Spleen (tissue), 11 donors: ENCODE measurements at regions not wholly inside any gene's neighbourhood (a gene's known extent, or its start where the extent isn't known, plus 50 kb on each side); places are given as distances from the start of the nearest gene placed in this dataset.

Source experiments
- DNase-seq: peaks from one replicate; pipeline ENCODE4 v3.0.0-alpha.2; 2020
- H3K27ac ChIP-seq, 8 donors: fragments of 200-600 bp; sonication (generic) in 7 of 8; 1 replicate in 4 of 8; 2 replicates in 4 of 8; pipeline versions ENCODE4 v1.5.0 to v1.8.0; 2016 to 2021; ENCODE audit warnings: inconsistent platforms in 4 of 8, mild to moderate bottlenecking in 4 of 8, moderate library complexity in 1 of 8
- H3K27me3 ChIP-seq, 7 donors: fragments of 200-600 bp; sonication (generic) in 6 of 7; replicated peaks in 1 of 7; 1 replicate in 4 of 7; 2 replicates in 3 of 7; pipeline versions ENCODE4 v1.5.0 to v1.8.0; 2016 to 2021; ENCODE audit warnings: inconsistent platforms in 3 of 7, mild to moderate bottlenecking in 1 of 7
- H3K36me3 ChIP-seq, 6 donors: fragments of 200-600 bp; sonication (generic) in 5 of 6; 1 replicate in 4 of 6; 2 replicates in 2 of 6; pipeline versions ENCODE4 v1.5.0 to v1.8.0; 2016 to 2021; ENCODE audit warnings: inconsistent platforms in 2 of 6
- H3K4me1 ChIP-seq, 6 donors: fragments of 200-600 bp; sonication (generic) in 5 of 6; 1 replicate in 3 of 6; 2 replicates in 3 of 6; pipeline versions ENCODE4 v1.5.0 to v1.8.0; 2016 to 2021; ENCODE audit warnings: inconsistent platforms in 3 of 6
- H3K4me3 ChIP-seq, 8 donors: fragments of 200-600 bp; sonication (generic) in 7 of 8; 1 replicate in 4 of 8; 2 replicates in 4 of 8; pipeline versions ENCODE4 v1.5.0 to v1.8.0; 2016 to 2021; ENCODE audit warnings: inconsistent platforms in 4 of 8, mild to moderate bottlenecking in 4 of 8, moderate library complexity in 2 of 8
- H3K9me3 ChIP-seq, 8 donors: fragments of 200-600 bp; sonication (generic) in 7 of 8; 1 replicate in 4 of 8; 2 replicates in 4 of 8; pipeline versions ENCODE4 v1.5.0 to v1.8.0; 2016 to 2021; ENCODE audit warnings: inconsistent platforms in 4 of 8
- POLR2A ChIP-seq, 3 donors: fragments of 450-650 bp; IDR thresholded peaks; one replicate each; pipeline ENCODE4 v1.5.1; 2017; ENCODE audit warnings: antibody characterized with exemption in 3 of 3, mild to moderate bottlenecking in 1 of 3
- POLR2AphosphoS5 ChIP-seq, 3 donors: sonication (generic); formaldehyde crosslinking; IDR thresholded peaks; one replicate each; pipeline ENCODE4 v1.5.1; 2017; ENCODE audit warnings: antibody characterized with exemption in 3 of 3
- WGBS, 5 donors: extraction: QIAGEN DNeasy Blood & Tissue Kit in 3 of 5; methylation state at CpG; one replicate each; pipeline versions ENCODE4 v1.1.5 to v1.1.7; 2013 to 2018; 5-methylcytosine and 5-hydroxymethylcytosine counted together
- intact Hi-C: fragments of 100-400 bp; cut with DNase I; formaldehyde crosslinking; loops from one replicate; pipeline ENCODE4 v1.15.0; 2023; ENCODE audit warnings: low total_unique reads
- TF ChIP-seq, protein P1 (sequence below), 11 experiments: fragments of 200-600 bp in 7 of 11; fragments of 450-650 bp in 4 of 11; sonication (generic) in 4 of 11; IDR thresholded peaks in 8 of 11; conservative IDR thresholded peaks in 3 of 11; 1 replicate in 7 of 11; 2 replicates in 4 of 11; pipeline versions ENCODE4 v1.4.0 to v1.8.0; 2016 to 2021; ENCODE audit warnings: antibody characterized with exemption in 11 of 11, inconsistent platforms in 4 of 11, mild to moderate bottlenecking in 1 of 11
- donor health status: healthy with polysubstance abuse.
- donor health status: DM: no; HTN: no; CAD: no; lungs with moderate emphysema.
- donor health status: DM: no; HTN: no; CAD: no.
- donor health status: Bipolar disorder and iron deficiency.
- donor health status: healthy.
- donor health status: DM: no; HTN: no; CAD: no.
- donor health status: DM: yes; HTN: yes; CAD: no.

DNA sequence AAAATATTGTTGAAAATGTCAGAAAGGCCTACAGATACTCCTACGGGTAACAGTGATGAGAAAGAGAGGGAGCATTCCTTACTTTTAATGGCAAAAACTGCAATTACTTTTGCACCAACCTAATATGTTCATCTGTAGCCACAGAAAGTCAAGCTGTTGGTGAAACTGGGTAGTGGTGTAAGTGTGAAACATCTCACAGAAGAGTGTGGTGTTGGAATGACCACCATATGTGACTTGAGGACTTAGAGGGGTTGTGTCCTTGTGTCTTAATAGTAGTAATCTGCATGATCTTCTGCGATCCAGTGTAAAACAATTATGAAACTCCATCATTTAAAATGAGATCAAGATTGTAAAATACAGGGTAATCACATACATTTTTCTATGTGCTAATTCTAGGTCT lies 320.7 kb downstream of the ADGRL2 start:
- WGBS, 5 donors, result 90 to 97% (median 93%) methylated on average over 2 of the region's 2 CpGs
- no peak for DNase-seq
- Histone ChIP-seq H3K4me1 (no peaks in the 10 kb centered on the region), H3K4me3 (no peak overlapping the region), H3K27ac (no peak overlapping the region), H3K36me3 (no peaks in the 10 kb centered on the region), H3K9me3 (no peaks in the 10 kb centered on the region), H3K27me3 (no peaks in the 10 kb centered on the region)
- TF ChIP-seq POLR2AphosphoS5 (IDR thresholded peaks at IDR 0.05) (no peak), POLR2A (IDR thresholded peaks at IDR 0.05) (no peak)
- TF ChIP-seq, protein P1, sequence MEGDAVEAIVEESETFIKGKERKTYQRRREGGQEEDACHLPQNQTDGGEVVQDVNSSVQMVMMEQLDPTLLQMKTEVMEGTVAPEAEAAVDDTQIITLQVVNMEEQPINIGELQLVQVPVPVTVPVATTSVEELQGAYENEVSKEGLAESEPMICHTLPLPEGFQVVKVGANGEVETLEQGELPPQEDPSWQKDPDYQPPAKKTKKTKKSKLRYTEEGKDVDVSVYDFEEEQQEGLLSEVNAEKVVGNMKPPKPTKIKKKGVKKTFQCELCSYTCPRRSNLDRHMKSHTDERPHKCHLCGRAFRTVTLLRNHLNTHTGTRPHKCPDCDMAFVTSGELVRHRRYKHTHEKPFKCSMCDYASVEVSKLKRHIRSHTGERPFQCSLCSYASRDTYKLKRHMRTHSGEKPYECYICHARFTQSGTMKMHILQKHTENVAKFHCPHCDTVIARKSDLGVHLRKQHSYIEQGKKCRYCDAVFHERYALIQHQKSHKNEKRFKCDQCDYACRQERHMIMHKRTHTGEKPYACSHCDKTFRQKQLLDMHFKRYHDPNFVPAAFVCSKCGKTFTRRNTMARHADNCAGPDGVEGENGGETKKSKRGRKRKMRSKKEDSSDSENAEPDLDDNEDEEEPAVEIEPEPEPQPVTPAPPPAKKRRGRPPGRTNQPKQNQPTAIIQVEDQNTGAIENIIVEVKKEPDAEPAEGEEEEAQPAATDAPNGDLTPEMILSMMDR (IDR thresholded peaks at IDR 0.05 in 8 of 11, conservative IDR thresholded peaks at IDR 0.05 in 3 of 11), result no peak
- intact Hi-C loops, result no loop called here

DNA sequence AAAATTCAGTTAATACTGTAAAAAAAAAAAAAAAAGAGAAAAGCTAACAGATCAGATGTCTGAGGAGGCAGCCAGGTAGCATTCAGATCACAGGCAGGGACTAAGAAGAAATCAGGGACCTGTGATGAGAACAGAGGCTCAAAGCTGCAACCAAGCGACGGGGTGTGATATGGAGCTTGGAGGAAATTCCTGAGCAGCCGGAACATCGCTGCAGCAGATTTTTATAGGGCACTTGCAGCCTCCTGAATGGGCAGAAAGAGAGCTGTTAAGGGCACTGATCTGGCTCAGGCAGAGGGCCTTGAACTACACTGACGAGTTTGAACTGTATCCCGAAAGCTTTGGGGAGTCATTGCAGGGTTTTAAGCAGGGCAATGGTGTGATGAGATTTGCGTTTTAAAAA lies 315.4 kb downstream of the ADGRL2 start:
- intact Hi-C loops, result no loop called here
- WGBS, 5 donors, result 77 to 91% (median 82%) methylated on average over 7 of the region's 7 CpGs
- no peaks in the 10 kb centered on the region for H3K27me3 ChIP-seq
- H3K4me1 ChIP-seq, result no peaks in the 10 kb centered on the region
- no peaks in the 10 kb centered on the region for H3K9me3 ChIP-seq
- DNase-seq, result no peak
- no peak overlapping the region for H3K27ac ChIP-seq
- TF ChIP-seq POLR2AphosphoS5 (IDR thresholded peaks at IDR 0.05) (no peak), POLR2A (IDR thresholded peaks at IDR 0.05) (no peak)
- TF ChIP-seq, protein P1 (IDR thresholded peaks at IDR 0.05 in 8 of 11, conservative IDR thresholded peaks at IDR 0.05 in 3 of 11), result no peak
- no peak overlapping the region for H3K4me3 ChIP-seq
- H3K36me3 ChIP-seq, result no peaks in the 10 kb centered on the region

DNA sequence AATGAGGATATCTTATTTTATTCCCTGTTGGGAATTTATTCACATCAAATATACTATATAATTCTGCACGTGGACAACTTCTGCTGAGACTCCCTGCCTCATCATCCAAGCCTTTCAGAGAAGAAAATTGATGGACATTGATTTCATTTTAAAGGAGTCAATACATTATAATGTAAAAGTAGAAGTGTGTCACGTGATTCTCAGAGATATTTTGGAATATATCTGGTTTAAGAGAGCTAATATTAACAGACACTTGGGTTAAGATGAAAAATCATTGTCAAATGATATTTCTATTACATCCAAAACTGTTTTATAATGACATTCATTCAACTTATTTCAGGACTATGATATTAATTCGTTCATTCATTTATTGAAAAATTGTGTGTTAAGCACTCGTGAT lies 314.2 kb downstream of the ADGRL2 start:
- TF ChIP-seq POLR2A (IDR thresholded peaks at IDR 0.05) (no peak), POLR2AphosphoS5 (IDR thresholded peaks at IDR 0.05) (no peak)
- TF ChIP-seq, protein P1 (IDR thresholded peaks at IDR 0.05 in 8 of 11, conservative IDR thresholded peaks at IDR 0.05 in 3 of 11), result no peak
- DNase-seq, result no peak
- H3K4me1 ChIP-seq, result no peaks in the 10 kb centered on the region
- no peak overlapping the region for H3K27ac ChIP-seq
- H3K4me3 ChIP-seq, result no peak overlapping the region
- 72 to 86% (median 77%) methylated on average over 4 of the region's 4 CpGs for WGBS, 5 donors
- no peaks in the 10 kb centered on the region for H3K36me3 ChIP-seq
- no peaks in the 10 kb centered on the region for H3K27me3 ChIP-seq
- no peaks in the 10 kb centered on the region for H3K9me3 ChIP-seq
- intact Hi-C loops, result no loop called here

DNA sequence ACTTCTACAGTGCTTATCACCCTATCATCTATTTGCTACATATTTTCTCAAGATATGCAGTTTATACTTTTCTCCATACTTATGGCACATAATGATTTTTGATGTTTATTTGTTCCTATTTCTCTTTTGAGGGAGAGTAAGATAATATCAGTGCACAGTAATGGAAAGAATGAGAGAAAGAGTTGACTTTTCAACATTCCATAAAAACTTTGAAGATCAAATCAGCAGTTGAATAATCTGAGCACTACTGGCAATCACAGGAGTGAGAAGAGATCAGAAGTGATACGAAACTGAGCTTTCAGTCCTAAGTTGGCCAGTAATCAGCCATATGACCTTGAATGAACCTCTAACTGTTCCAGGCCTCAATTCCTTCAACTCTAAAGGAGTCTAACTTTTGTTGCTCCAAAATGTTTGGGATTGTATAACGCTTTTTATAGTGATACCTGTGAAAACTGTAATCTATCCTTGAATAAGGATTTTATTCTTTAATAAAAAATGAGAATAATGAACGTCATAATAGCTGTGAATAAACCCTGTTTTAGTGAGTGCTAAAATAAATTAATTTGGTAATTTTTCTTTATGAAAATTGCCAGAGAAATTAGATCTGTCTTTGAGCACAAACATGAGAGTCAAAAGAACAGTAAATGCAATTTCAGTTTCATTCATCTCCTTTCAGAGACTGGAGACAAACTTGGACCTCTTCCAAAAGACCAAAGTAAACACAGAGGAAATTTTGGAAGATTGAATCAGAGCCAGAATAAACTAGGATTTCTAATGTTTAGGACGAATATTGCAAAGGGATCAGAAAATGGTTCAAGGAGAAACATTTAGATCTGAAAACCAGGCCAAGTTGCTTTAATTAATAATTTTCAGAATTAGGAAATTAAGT lies 309.9 kb downstream of the ADGRL2 start:
- H3K27me3 ChIP-seq, result no peaks in the 10 kb centered on the region
- TF ChIP-seq, protein P1 (IDR thresholded peaks at IDR 0.05 in 8 of 11, conservative IDR thresholded peaks at IDR 0.05 in 3 of 11), result no peak
- TF ChIP-seq POLR2AphosphoS5 (IDR thresholded peaks at IDR 0.05) (no peak), POLR2A (IDR thresholded peaks at IDR 0.05) (no peak)
- H3K27ac ChIP-seq, result no peak overlapping the region
- DNase-seq, result no peak
- no peak overlapping the region for H3K4me3 ChIP-seq
- intact Hi-C loops, result no loop called here
- H3K4me1 ChIP-seq, result no peaks in the 10 kb centered on the region
- no peaks in the 10 kb centered on the region for H3K36me3 ChIP-seq
- no peaks in the 10 kb centered on the region for H3K9me3 ChIP-seq
- 45 to 69% (median 67%) methylated on average over 4 of the region's 4 CpGs for WGBS, 5 donors
